ENCODE measurements at regions not wholly inside any gene's neighbourhood (a gene's known extent, or its start where the extent isn't known, plus 50 kb on each side); places are given as distances from the start of the nearest gene placed in this dataset.

DNA sequence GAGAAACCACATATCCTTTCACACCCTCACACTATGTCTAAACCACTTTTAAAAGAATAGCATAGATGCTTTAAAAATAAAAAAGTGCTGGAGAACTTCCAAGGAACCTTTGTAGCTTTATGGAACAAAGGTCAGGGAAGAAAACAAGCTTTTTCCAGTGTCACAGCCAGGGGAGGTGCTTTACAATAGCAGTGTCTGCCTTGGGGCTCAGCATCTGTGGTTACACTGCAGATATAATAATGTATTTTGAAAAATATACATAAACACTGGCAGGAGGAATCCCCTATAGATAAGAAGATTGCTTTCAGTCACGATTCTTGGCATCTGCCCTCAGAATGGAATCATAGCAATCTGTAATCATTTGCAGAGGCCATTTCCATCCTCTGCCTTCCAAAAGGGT, 362.4 kb upstream of the LRRC3B start:
- TF ChIP-seq POLR2A (IDR thresholded peaks at IDR 0.05; ENCODE audit: low read depth, low read length) (no peak), POLR2AphosphoS5 (IDR thresholded peaks at IDR 0.05; ENCODE audit: low read depth, low read length) (no peak), TAF1 (IDR thresholded peaks at IDR 0.05; ENCODE audit: low read depth, low read length) (no peak), SPI1 (IDR thresholded peaks at IDR 0.05; ENCODE audit: low read depth, low read length) (no peak)

Measured in GM12891 (cell line).